Mesendoderm (in vitro differentiated cells): ENCODE measurements at regions not wholly inside any gene's neighbourhood (a gene's known extent, or its start where the extent isn't known, plus 50 kb on each side); places are given as distances from the start of the nearest gene placed in this dataset.

Experiments used
- DNase-seq: peaks from one replicate; pipeline ENCODE4 v3.0.0; 2013
- H2AK5ac ChIP-seq: 2 replicates; pipeline ENCODE4 v1.6.1; 2013; ENCODE audit warnings: low read length, inconsistent platforms
- H2BK120ac ChIP-seq: 2 replicates; pipeline ENCODE4 v1.6.1; 2013; ENCODE audit warnings: low read depth, mild to moderate bottlenecking, low read length, moderate library complexity, mixed read lengths
- H2BK15ac ChIP-seq: replicated peaks from 2 replicates; pipeline ENCODE4 v1.6.1; 2013; ENCODE audit warnings: low read depth, mild to moderate bottlenecking, moderate library complexity
- H2BK5ac ChIP-seq: 2 replicates; pipeline ENCODE4 v1.6.1; 2013; ENCODE audit warnings: low read length, inconsistent platforms
- H3K18ac ChIP-seq: 2 replicates; pipeline ENCODE4 v1.6.1; 2013; ENCODE audit warnings: mild to moderate bottlenecking, low read length, mixed read lengths
- H3K23ac ChIP-seq: one replicate; pipeline ENCODE4 v1.6.1; 2013; ENCODE audit warnings: low read length
- H3K27ac ChIP-seq: 2 replicates; pipeline ENCODE4 v1.5.1; 2013; ENCODE audit warnings: low read depth, mild to moderate bottlenecking, inconsistent platforms, low read length, moderate library complexity
- H3K27me3 ChIP-seq: 2 replicates; pipeline ENCODE4 v1.6.1; 2013; ENCODE audit warnings: low read length, control low read depth, mild to moderate bottlenecking, inconsistent platforms; ENCODE audit not compliant: insufficient read depth, poor library complexity
- H3K36me3 ChIP-seq: 2 replicates; pipeline ENCODE4 v1.6.1; 2013; ENCODE audit warnings: low read length, inconsistent platforms; ENCODE audit not compliant: control insufficient read depth, insufficient read depth
- H3K4ac ChIP-seq: one replicate; pipeline ENCODE4 v1.6.1; 2013; ENCODE audit warnings: low read depth, mild to moderate bottlenecking, low read length, moderate library complexity
- H3K4me1 ChIP-seq: 2 replicates; pipeline ENCODE4 v1.6.1; 2013; ENCODE audit warnings: low read depth, low read length, inconsistent platforms; ENCODE audit not compliant: control insufficient read depth
- H3K4me2 ChIP-seq: 2 replicates; pipeline ENCODE4 v1.6.1; 2013; ENCODE audit warnings: low read length
- H3K4me3 ChIP-seq: 2 replicates; pipeline ENCODE4 v1.5.1; 2013; ENCODE audit warnings: mild to moderate bottlenecking, low read length
- H3K56ac ChIP-seq: one replicate; pipeline ENCODE4 v1.6.1; 2013; ENCODE audit warnings: low read length
- H3K79me1 ChIP-seq: 2 replicates; pipeline ENCODE4 v1.6.1; 2013; ENCODE audit warnings: low read length, inconsistent platforms
- H3K79me2 ChIP-seq: 2 replicates; pipeline ENCODE4 v1.6.1; 2013; ENCODE audit warnings: mild to moderate bottlenecking, low read length; ENCODE audit not compliant: control insufficient read depth, insufficient read depth
- H3K9ac ChIP-seq: 2 replicates; pipeline ENCODE4 v1.6.1; 2013; ENCODE audit warnings: low read length, inconsistent platforms
- H4K5ac ChIP-seq: one replicate; pipeline ENCODE4 v1.6.1; 2013; ENCODE audit warnings: low read length
- H4K8ac ChIP-seq: one replicate; pipeline ENCODE4 v1.6.1; 2013; ENCODE audit warnings: low read depth, mild to moderate bottlenecking, control low read depth, low read length, moderate library complexity
- WGBS: extraction: QIAGEN DNeasy Blood & Tissue Kit; methylation state at CpG from one replicate; pipeline ENCODE4 v1.1.7; 2013; ENCODE audit warnings: low lambda C conversion rate, missing lambda C conversion rate; ENCODE audit not compliant: insufficient coverage; ENCODE audit errors: extremely low coverage; 5-methylcytosine and 5-hydroxymethylcytosine counted together

DNA sequence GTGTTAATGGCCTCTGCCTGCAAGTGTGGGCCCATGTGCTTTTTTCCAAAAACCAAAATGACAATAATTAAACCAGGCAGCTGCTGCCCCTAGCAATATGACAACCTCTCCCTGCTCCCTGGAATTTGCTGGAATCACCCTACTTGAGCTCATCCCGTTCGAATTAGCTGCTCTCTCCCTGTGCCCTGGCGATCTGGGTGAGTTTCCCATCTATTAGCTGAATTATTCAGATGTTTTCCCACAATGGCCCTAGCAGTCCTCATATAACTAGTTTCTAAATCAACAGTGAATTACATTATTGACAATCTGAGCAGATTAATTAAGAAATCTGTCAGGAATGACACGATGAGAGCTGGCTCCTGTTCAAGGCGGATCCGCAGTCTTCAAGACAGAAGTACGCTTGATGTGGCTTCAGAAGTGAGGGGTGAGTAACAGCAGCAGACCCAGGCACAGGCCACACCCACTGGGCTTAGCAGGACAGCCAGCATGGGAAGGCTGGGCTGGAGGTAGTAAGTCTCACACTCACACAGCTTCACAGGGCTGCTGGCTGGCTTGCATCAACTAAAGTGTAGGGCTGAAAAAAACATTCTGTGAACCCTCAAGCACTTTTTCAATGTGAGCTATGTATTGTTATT, 366.2 kb upstream of the ID2 start:
- Histone ChIP-seq H3K36me3 (no peaks in the 10 kb centered on the region), H3K56ac (no peak overlapping the region), H3K79me2 (no peaks in the 10 kb centered on the region), H4K8ac (no peak overlapping the region), H4K5ac (no peak overlapping the region), H2AK5ac (no peak overlapping the region), H3K27me3 (no peaks in the 10 kb centered on the region), H3K79me1 (no peaks in the 10 kb centered on the region), H3K4me2 (no peak overlapping the region), H3K18ac (no peak overlapping the region), H2BK5ac (peak overlapping the region; percentile 49), H3K4me3 (no peak overlapping the region), H3K9ac (no peak overlapping the region), H3K4me1 (peaks cover 7% of the 10 kb centered on the region), H3K23ac (no peak overlapping the region), H2BK120ac (no peak overlapping the region), H2BK15ac (no peak overlapping the region), H3K4ac (no peak overlapping the region), H3K27ac (no peak overlapping the region)
- no CpG with 5 or more reads among the region's 7 CpGs for WGBS
- peak; percentile 87 for DNase-seq

DNA sequence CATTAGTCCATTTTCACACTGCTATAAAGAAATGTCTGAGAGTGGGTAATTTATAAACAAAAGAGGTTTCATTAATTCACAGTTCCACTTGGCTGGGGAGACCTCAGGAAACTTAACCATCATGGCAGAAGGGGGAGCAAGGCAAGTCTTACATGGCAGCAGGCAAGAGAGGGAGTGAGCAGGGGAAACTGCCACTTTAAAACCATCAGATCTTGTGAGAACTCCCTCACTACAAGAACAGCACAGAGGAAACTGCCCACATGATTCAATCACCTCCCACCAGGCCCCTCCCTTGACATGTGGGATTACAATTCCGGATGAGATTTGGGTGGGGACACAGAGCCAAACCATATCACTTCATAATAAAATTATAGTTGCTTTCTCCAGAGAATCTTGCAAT, 365.5 kb upstream of the ID2 start:
- Histone ChIP-seq H2AK5ac (no peak overlapping the region), H4K8ac (no peak overlapping the region), H3K4me3 (no peak overlapping the region), H3K56ac (no peak overlapping the region), H3K36me3 (no peaks in the 10 kb centered on the region), H2BK15ac (no peak overlapping the region), H3K23ac (no peak overlapping the region), H2BK5ac (no peak overlapping the region), H3K4ac (no peak overlapping the region), H3K4me1 (peaks cover 7% of the 10 kb centered on the region), H3K18ac (no peak overlapping the region), H3K79me1 (no peaks in the 10 kb centered on the region), H3K4me2 (no peak overlapping the region), H3K27ac (no peak overlapping the region), H3K27me3 (no peaks in the 10 kb centered on the region), H2BK120ac (no peak overlapping the region), H4K5ac (no peak overlapping the region), H3K79me2 (no peaks in the 10 kb centered on the region), H3K9ac (no peak overlapping the region)
- WGBS, result no CpG with 5 or more reads among the region's 1 CpG
- no peak for DNase-seq

DNA sequence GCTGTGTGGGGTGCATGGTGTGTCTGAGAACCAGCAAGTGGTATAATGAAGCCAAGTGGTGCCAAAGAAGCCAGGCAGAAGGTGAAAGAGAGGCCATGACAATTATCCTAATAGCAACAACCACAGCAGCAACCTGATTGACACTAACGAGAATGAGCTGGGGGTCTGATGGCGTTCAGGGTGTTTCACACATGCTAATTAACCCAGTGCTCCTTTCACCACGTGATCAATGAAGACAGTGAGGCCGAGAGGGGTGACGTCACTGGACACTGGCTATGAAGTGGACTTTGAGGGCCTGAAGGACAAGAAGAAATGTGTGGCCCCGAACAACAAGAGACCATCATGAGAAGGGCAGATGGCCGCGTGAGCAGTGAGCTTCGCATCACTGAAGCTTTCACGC, 364.4 kb upstream of the ID2 start:
- no peak overlapping the region for H2BK15ac ChIP-seq
- no peaks in the 10 kb centered on the region for H3K36me3 ChIP-seq
- H3K4me1 ChIP-seq, result peaks cover 7% of the 10 kb centered on the region
- no peak overlapping the region for H3K4me2 ChIP-seq
- no peak overlapping the region for H2AK5ac ChIP-seq
- no CpG with 5 or more reads among the region's 10 CpGs for WGBS
- H3K4me3 ChIP-seq, result no peak overlapping the region
- DNase-seq, result no peak
- H3K79me2 ChIP-seq, result no peaks in the 10 kb centered on the region
- H3K9ac ChIP-seq, result no peak overlapping the region
- no peak overlapping the region for H3K4ac ChIP-seq
- H3K18ac ChIP-seq, result no peak overlapping the region
- H2BK5ac ChIP-seq, result no peak overlapping the region
- no peak overlapping the region for H3K23ac ChIP-seq
- H4K5ac ChIP-seq, result no peak overlapping the region
- H3K27ac ChIP-seq, result no peak overlapping the region
- H2BK120ac ChIP-seq, result no peak overlapping the region
- H3K79me1 ChIP-seq, result no peaks in the 10 kb centered on the region
- no peak overlapping the region for H3K56ac ChIP-seq
- no peak overlapping the region for H4K8ac ChIP-seq
- no peaks in the 10 kb centered on the region for H3K27me3 ChIP-seq

DNA sequence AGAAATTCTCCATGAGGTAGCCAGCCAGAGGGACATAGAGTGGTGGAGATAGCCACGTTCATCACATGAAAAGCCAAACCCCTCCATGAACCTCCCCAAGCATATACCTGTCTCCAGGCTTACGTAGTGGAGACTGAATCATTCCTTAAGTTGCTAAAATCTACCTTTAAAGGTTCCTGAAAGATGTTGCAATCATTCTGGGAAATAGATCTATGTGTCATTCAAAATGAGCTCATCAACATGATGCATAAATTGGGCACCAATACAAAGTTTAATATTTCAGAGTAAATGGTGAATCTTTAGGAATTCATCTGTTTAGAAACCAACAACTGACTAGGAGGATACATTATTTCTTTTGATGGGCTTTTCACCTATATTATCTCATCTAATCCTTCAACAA, 362.6 kb upstream of the ID2 start:
- Histone ChIP-seq H3K27ac (no peak overlapping the region), H3K4ac (no peak overlapping the region), H3K9ac (no peak overlapping the region), H4K5ac (no peak overlapping the region), H3K27me3 (no peaks in the 10 kb centered on the region), H3K36me3 (no peaks in the 10 kb centered on the region), H2BK120ac (no peak overlapping the region), H3K79me1 (no peaks in the 10 kb centered on the region), H2BK15ac (no peak overlapping the region), H3K23ac (no peak overlapping the region), H3K79me2 (no peaks in the 10 kb centered on the region), H3K18ac (no peak overlapping the region), H4K8ac (no peak overlapping the region), H3K56ac (no peak overlapping the region), H3K4me2 (no peak overlapping the region), H2BK5ac (no peak overlapping the region), H2AK5ac (no peak overlapping the region), H3K4me1 (peaks cover 2% of the 10 kb centered on the region), H3K4me3 (no peak overlapping the region)
- no CpG with 5 or more reads among the region's 2 CpGs for WGBS
- no peak for DNase-seq

DNA sequence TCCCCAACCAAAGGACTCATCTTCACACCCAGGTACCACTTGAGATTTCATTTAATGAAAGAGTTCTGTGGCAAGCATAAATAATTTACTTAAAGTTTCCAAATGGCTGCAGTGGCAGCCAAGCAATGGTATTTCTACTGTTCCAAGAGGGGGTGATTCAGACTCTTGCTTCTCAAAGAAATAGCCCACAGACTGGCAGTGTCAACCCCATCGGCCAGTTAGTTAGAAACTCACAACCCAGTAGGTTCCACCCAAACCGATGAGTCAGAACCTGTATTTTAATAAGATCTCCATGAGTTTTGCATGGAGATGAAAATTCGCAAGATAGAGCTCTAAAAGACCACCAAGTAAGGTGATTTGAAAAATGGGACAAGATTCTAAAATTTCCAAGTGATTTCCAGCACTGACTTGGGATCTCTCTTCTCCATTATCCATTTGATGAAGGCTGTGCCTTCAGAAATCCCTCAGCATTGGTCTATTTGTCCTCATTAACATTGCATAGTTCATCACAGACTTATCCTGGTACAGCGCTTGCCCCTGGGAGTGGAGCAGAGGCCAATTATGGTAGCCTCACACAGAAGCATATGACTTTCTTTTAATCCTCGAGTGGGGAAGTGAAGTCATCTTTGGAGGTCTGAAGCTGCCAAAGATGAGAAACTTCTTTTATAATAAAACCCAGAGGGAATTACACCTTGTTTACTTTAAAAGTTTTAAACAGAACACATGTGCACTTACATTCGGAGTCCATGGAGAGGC, 361.4 kb upstream of the ID2 start:
- H3K36me3 ChIP-seq, result no peaks in the 10 kb centered on the region
- no peaks in the 10 kb centered on the region for H3K79me1 ChIP-seq
- H4K8ac ChIP-seq, result no peak overlapping the region
- H2AK5ac ChIP-seq, result no peak overlapping the region
- H4K5ac ChIP-seq, result no peak overlapping the region
- no CpG with 5 or more reads among the region's 6 CpGs for WGBS
- DNase-seq, result no peak
- no peak overlapping the region for H3K18ac ChIP-seq
- H3K79me2 ChIP-seq, result no peaks in the 10 kb centered on the region
- H3K27me3 ChIP-seq, result no peaks in the 10 kb centered on the region
- no peak overlapping the region for H2BK5ac ChIP-seq
- no peak overlapping the region for H2BK15ac ChIP-seq
- no peak overlapping the region for H3K4me2 ChIP-seq
- no peak overlapping the region for H2BK120ac ChIP-seq
- H3K4me3 ChIP-seq, result no peak overlapping the region
- no peak overlapping the region for H3K56ac ChIP-seq
- H3K4me1 ChIP-seq, result peaks cover 2% of the 10 kb centered on the region
- H3K4ac ChIP-seq, result no peak overlapping the region
- no peak overlapping the region for H3K27ac ChIP-seq
- H3K9ac ChIP-seq, result no peak overlapping the region
- H3K23ac ChIP-seq, result no peak overlapping the region
